ENCODE measurements at regions not wholly inside any gene's neighbourhood (a gene's known extent, or its start where the extent isn't known, plus 50 kb on each side); places are given as distances from the start of the nearest gene placed in this dataset.

DNA sequence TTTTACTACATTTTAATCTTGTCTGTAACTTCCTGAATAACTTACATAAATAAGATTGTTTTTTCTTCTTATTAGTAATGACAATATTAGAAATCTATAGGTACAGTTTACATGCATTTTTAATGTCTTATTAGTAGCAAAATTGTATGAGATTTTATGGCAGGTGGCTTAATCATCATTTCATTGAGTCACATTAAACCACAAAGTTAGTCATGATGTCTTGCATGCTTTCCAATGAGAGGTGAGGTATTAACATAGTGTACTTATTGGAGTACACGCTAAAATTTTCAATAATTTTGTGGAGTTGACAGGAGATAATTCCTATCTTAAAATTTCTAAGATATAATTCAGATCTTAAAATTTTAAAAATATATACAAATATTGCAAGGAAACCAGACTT lies 989.6 kb upstream of the ARRDC3 start:
- Mint-ChIP-seq H3K4me1 (no peaks in the 10 kb centered on the region), H3K36me3 (no peaks in the 10 kb centered on the region), H3K27me3 (no peaks in the 10 kb centered on the region), H3K4me3 (no peak overlapping the region), H3K27ac (no peak overlapping the region), H3K9me3 (peaks cover 5% of the 10 kb centered on the region)
- no peak for ATAC-seq

GRCh38 chr5:92371889-92372235 lies 988.7 kb upstream of the ARRDC3 start:
- no peak overlapping the region for H3K27ac Mint-ChIP-seq
- no peak for ATAC-seq
- no peaks in the 10 kb centered on the region for H3K27me3 Mint-ChIP-seq
- no peaks in the 10 kb centered on the region for H3K4me1 Mint-ChIP-seq
- no peaks in the 10 kb centered on the region for H3K36me3 Mint-ChIP-seq
- no peak overlapping the region for H3K4me3 Mint-ChIP-seq
- H3K9me3 Mint-ChIP-seq, result peaks cover 5% of the 10 kb centered on the region

DNA sequence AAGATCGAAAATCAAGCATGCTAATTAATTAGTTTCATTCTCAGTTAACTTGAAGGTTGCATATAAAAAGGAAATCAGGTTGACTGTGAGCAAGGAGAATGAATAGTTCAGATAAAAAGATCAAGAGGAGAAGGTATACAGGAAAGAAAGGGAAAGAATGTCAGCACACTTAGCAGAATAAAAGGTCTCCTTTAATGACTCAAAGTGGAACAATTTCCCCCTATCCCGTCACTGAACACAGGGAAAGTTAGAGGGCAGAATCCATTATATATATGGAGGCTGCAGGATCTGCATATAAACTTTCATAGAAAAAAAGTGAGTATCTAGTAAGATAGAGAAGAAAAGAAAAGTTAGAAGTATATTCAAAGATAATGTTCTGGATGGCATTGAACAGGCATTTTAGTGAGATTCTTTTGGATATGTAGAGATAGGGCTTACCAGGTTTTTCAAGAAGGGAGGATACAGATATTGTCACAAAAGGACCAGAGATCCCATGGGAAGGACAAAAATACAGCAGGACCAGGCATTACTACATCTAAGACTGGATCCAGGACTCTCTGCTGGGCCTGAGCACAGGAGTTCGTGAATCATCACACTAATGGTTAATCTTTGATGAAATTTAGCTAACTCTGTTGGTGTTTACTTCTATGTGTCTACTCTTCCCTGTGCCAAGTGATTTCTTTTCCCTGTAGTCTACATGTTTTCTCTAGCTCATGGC lies 988.2 kb upstream of the ARRDC3 start:
- H3K27ac Mint-ChIP-seq, result no peak overlapping the region
- peaks cover 5% of the 10 kb centered on the region for H3K9me3 Mint-ChIP-seq
- no peak for ATAC-seq
- no peaks in the 10 kb centered on the region for H3K27me3 Mint-ChIP-seq
- H3K4me3 Mint-ChIP-seq, result no peak overlapping the region
- H3K36me3 Mint-ChIP-seq, result no peaks in the 10 kb centered on the region
- no peaks in the 10 kb centered on the region for H3K4me1 Mint-ChIP-seq

DNA sequence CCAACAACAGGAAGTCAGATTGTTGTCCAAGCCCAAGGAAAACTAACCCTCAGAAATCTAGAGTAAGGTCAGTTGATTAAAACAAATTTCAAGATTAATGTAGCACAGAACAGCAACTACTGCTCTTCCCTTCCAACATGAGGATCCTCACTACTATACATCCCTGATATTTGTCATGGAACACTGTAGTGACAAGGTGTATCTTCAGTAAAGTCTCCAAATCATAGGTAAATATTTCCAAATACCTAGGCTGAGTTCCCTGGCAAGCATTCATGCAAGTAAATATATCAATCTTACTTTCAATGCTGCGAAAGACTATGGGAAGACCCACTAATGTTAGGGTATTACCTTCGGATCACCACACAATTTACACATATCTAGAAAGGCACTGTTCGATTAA lies 986.9 kb upstream of the ARRDC3 start:
- Mint-ChIP-seq H3K4me3 (no peak overlapping the region), H3K36me3 (no peaks in the 10 kb centered on the region), H3K4me1 (no peaks in the 10 kb centered on the region), H3K27ac (no peak overlapping the region), H3K27me3 (no peaks in the 10 kb centered on the region), H3K9me3 (peaks cover 5% of the 10 kb centered on the region)
- ATAC-seq, result no peak

GRCh38 chr5:92369587-92369986 lies 986.5 kb upstream of the ARRDC3 start:
- ATAC-seq, result no peak
- Mint-ChIP-seq H3K36me3 (no peaks in the 10 kb centered on the region), H3K4me1 (no peaks in the 10 kb centered on the region), H3K27ac (no peak overlapping the region), H3K27me3 (no peaks in the 10 kb centered on the region), H3K9me3 (peaks cover 5% of the 10 kb centered on the region), H3K4me3 (no peak overlapping the region)

- no peaks in the 10 kb centered on the region for H3K4me1 Mint-ChIP-seq
- H3K4me3 Mint-ChIP-seq, result no peak overlapping the region
- no peaks in the 10 kb centered on the region for H3K36me3 Mint-ChIP-seq
- no peak overlapping the region for H3K27ac Mint-ChIP-seq
- H3K27me3 Mint-ChIP-seq, result no peaks in the 10 kb centered on the region
- no peak for ATAC-seq
- H3K9me3 Mint-ChIP-seq, result peaks cover 5% of the 10 kb centered on the region
These were observed 982.0 kb upstream of the ARRDC3 start for GRCh38 chr5:92364986-92365550.

GRCh38 chr5:92353107-92354030 lies 970.3 kb upstream of the ARRDC3 start:
- Mint-ChIP-seq H3K4me3 (no peak overlapping the region), H3K27ac (no peak overlapping the region), H3K9me3 (peaks cover 5% of the 10 kb centered on the region), H3K4me1 (no peaks in the 10 kb centered on the region), H3K27me3 (no peaks in the 10 kb centered on the region), H3K36me3 (no peaks in the 10 kb centered on the region)
- ATAC-seq, result no peak

DNA sequence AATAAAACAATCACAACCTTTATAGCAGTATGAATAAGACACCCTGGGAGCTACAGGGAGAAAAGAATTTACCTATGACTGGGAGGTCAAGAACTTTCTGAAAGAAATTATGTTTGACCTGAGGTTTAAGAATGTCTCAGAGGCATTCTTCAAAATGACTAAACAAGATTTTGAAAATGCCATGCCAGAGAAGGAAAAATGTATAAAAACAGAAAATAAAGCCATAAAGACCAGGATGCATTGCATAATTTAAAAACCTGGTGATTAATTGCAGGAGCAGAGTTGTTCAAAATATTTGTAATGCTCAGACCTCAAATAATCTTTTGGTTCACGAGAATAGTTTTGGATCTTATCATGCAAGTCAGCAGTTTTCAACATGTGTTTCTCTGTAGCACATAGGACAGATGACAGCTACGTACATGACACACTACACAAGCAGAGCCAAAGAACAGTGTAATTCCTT lies 954.7 kb upstream of the ARRDC3 start:
- H3K4me1 Mint-ChIP-seq, result no peaks in the 10 kb centered on the region
- no peaks in the 10 kb centered on the region for H3K27me3 Mint-ChIP-seq
- ATAC-seq, result no peak
- peaks cover 3% of the 10 kb centered on the region for H3K9me3 Mint-ChIP-seq
- H3K36me3 Mint-ChIP-seq, result no peaks in the 10 kb centered on the region
- H3K4me3 Mint-ChIP-seq, result no peak overlapping the region
- no peak overlapping the region for H3K27ac Mint-ChIP-seq

- H3K27ac Mint-ChIP-seq, result no peak overlapping the region
- H3K27me3 Mint-ChIP-seq, result no peaks in the 10 kb centered on the region
- no peak for ATAC-seq
- no peaks in the 10 kb centered on the region for H3K4me1 Mint-ChIP-seq
- H3K9me3 Mint-ChIP-seq, result peaks cover 3% of the 10 kb centered on the region
- H3K4me3 Mint-ChIP-seq, result no peak overlapping the region
- no peaks in the 10 kb centered on the region for H3K36me3 Mint-ChIP-seq
These were observed 948.9 kb upstream of the ARRDC3 start for GRCh38 chr5:92332039-92332438.

GRCh38 chr5:92330365-92330764 lies 947.2 kb upstream of the ARRDC3 start:
- Mint-ChIP-seq H3K36me3 (no peaks in the 10 kb centered on the region), H3K4me3 (no peak overlapping the region), H3K27me3 (no peaks in the 10 kb centered on the region), H3K27ac (no peak overlapping the region), H3K9me3 (no peaks in the 10 kb centered on the region), H3K4me1 (no peaks in the 10 kb centered on the region)
- ATAC-seq, result no peak

- no peak overlapping the region for H3K27ac Mint-ChIP-seq
- no peak for ATAC-seq
- no peaks in the 10 kb centered on the region for H3K27me3 Mint-ChIP-seq
- H3K4me1 Mint-ChIP-seq, result no peaks in the 10 kb centered on the region
- H3K9me3 Mint-ChIP-seq, result no peaks in the 10 kb centered on the region
- no peaks in the 10 kb centered on the region for H3K36me3 Mint-ChIP-seq
- H3K4me3 Mint-ChIP-seq, result no peak overlapping the region
These were observed 946.6 kb upstream of the ARRDC3 start for GRCh38 chr5:92329759-92330158.

- no peak for ATAC-seq
- Mint-ChIP-seq H3K4me1 (no peaks in the 10 kb centered on the region), H3K36me3 (no peaks in the 10 kb centered on the region), H3K4me3 (no peak overlapping the region), H3K9me3 (no peaks in the 10 kb centered on the region), H3K27me3 (no peaks in the 10 kb centered on the region), H3K27ac (no peak overlapping the region)
These were observed 945.6 kb upstream of the ARRDC3 start for GRCh38 chr5:92328584-92329259.

DNA sequence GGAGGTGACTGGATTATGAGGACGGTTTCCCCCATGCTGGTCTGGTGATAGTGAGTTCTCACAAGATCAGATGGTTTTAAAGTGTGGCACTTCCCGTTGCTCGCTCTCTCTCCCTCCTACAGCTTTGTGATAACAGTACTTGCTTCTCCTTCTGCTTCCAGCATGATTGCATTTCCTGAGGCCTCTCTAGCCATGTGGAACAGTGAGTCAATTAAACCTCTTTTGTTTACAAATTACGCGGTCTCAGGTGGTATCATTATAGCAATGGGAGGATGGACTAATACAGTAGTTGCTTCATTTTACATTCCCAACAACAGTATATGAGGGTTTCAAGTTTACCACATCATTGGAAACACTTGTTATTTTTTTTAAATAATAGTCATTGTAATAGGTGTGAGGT lies 937.3 kb upstream of the ARRDC3 start:
- H3K27me3 Mint-ChIP-seq, result no peaks in the 10 kb centered on the region
- no peak for ATAC-seq
- H3K9me3 Mint-ChIP-seq, result peaks cover 9% of the 10 kb centered on the region
- H3K36me3 Mint-ChIP-seq, result no peaks in the 10 kb centered on the region
- H3K4me1 Mint-ChIP-seq, result no peaks in the 10 kb centered on the region
- no peak overlapping the region for H3K4me3 Mint-ChIP-seq
- H3K27ac Mint-ChIP-seq, result no peak overlapping the region

GRCh38 chr5:92313385-92313784 lies 930.3 kb upstream of the ARRDC3 start:
- ATAC-seq, result no peak
- no peaks in the 10 kb centered on the region for H3K36me3 Mint-ChIP-seq
- H3K27ac Mint-ChIP-seq, result no peak overlapping the region
- peaks cover 2% of the 10 kb centered on the region for H3K9me3 Mint-ChIP-seq
- H3K4me1 Mint-ChIP-seq, result no peaks in the 10 kb centered on the region
- no peak overlapping the region for H3K4me3 Mint-ChIP-seq
- H3K27me3 Mint-ChIP-seq, result no peaks in the 10 kb centered on the region

DNA sequence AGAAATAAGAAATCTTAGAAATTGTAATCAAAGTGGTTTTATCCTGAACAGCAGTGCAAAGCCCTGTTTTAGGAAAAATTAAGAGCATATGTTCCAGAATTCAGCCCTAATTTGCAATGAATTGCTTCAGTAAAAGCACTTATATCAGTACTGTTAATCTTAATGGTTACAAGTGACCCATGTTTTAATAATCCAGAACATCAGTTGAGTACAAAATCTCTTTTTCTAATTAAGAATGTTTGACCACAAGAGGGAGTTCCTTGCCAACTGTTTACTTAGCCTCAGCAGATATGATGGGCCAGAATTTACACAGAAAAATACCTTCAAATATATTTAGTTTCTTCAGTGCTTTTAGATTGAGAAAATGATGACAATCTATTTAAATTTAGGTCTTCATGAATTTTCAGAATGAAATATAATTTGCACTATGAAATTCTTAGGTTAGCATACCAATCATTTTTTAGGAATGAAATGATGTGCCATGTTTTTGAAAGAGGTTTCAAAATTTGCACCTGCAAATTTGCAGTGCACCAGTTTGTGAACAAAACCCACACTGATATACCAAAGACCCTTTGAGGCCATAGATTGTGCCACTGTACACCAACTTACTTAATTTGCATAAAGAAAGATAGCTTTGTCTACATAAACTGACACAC lies 926.3 kb upstream of the ARRDC3 start:
- Mint-ChIP-seq H3K36me3 (no peaks in the 10 kb centered on the region), H3K9me3 (no peaks in the 10 kb centered on the region), H3K27ac (no peak overlapping the region), H3K4me3 (no peak overlapping the region), H3K27me3 (no peaks in the 10 kb centered on the region), H3K4me1 (no peaks in the 10 kb centered on the region)
- ATAC-seq, result no peak

Data from stimulated activated memory B cell treated with anti-CD40 and anti-IgM and Interleukin-4, amounts not matched to agents 10 μg/mL and 1 μg/mL and 100 μg/mL, for 72 hours (primary cell).